ENCODE measurements at regions not wholly inside any gene's neighbourhood (a gene's known extent, or its start where the extent isn't known, plus 50 kb on each side); places are given as distances from the start of the nearest gene placed in this dataset.

- no peak for DNase-seq
Measured at GRCh38 chr2:71887196-71887595, 260.5 kb downstream of the CYP26B1 start.

DNA sequence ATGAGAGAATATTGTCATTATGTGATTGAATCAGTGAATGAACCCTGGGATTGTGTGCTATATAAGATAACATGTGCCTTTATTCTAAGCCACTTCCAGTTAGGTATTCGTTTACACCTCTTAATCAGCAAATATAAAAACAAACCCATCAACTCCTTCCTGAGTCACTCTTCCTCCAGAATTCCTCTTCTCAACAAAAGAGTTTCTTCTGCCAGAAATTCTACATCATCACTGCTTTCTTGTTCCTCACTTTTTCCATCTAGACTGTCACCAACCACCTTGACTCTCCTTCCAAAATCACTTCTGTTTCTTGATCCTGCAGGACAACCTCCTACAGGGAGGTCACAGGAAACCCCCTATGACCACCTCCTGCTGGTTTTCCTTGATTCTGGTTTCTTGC is 261.4 kb downstream of the CYP26B1 start:
- no peak for DNase-seq

DNA sequence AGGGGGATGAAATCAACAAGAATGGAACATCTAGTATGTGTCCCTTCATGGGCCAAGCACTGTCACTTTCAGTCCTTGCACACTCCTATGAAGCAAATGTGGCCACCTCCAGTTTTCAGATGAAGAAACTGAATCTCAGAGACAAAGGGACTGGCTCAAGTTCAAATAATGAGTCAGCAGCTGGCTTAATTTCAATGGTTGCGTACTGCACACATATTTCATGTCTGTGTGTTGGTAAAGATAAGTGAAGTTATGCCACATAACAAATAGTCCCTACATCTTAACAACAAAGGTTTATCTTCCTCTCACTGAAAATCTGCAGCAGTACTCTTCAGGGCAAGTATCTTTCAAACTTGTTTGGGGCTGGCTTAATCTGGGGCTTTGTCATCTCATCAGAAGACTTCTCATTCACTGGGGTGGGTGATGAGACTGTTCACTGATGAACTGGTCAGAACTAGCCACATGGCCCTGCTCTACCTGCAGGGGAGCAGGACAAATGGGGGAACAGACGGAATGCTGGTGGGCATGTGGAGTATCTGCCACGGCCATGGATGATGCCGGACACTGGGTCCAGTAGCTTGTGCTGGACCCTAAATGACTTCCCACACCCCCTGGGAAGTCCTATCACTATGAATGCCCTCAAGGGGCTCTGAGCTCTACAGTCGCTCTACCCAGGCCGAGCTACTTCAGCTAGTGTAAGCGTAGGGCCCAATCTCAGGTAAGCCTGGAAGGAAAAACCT is 263.2 kb downstream of the CYP26B1 start:
- no peak for DNase-seq

- no peak for DNase-seq
Measured at GRCh38 chr2:71882949-71883472, 264.7 kb downstream of the CYP26B1 start.

DNA sequence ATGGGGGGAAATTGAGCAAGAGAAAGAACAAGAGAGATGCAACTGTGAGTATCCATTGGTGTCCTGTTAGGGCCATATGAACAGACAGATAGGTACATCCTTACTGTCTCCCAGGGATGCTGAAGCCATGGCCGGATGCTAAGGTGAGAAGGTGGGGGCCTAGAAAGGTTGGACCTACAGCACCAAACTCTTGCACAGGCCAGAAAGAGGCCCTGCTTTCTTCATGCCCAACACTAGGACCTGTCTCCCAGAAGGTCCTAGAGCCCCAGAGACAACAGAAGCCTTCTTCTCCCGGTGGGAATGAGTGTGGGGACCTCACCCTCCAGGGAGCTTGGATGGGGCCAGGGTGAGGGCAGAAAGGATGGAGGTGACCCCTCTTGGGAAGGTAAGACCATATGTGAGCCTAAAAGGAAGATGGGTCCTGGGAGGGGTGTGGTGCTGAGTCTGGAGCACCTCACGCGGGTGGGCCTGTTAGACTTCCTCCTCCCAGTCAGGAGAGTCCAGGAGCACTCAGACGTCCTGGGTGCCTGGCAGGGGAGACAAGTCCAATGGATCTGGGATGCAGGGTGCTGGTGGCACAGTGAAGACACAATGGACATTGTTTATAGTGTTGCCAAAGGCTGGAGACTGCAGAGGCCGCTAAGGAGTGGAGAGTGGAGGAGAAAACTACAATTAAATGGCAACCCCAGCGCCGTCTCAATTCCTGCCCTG is 265.3 kb downstream of the CYP26B1 start:
- no peak for DNase-seq

DNA sequence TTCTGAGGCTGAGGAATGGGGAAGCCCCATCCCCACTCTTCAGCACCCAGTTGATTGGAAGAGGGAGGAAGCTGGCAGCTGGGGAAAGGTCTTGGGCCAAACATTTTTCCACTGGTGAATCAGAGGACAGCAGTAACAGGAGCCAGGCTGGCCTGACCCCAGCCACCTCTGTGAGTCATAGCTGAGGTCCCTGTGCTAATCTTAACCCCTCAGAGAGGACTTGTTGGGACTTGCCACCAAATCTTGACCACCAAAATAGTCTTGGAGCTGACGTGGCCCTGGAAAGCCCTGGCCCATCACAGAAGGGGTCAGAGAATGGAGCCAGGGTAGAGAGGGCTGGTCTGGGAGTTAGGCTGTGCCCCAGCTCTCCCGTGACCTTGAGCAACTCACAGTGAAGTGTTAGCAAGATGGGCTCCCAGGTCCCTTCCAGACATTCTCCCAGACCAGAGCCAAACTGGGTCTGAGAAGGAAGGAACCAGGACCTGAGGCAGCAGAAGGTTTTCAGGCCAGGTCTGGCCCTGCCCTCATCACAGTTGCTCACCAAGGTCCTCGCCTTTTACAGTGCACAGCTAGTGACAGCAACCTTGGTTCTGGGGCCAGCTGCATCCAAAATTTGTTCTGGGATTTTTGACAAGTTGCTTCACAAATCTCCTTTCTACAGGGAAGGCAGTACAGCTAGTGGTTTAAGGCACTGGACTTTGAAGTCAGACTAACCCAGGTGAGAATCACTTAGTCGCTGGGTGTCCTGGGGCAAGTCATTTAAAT is 266.6 kb downstream of the CYP26B1 start:
- DNase-seq: no peak

- no peak for DNase-seq
Measured at GRCh38 chr2:71880287-71880686, 267.4 kb downstream of the CYP26B1 start.

DNA sequence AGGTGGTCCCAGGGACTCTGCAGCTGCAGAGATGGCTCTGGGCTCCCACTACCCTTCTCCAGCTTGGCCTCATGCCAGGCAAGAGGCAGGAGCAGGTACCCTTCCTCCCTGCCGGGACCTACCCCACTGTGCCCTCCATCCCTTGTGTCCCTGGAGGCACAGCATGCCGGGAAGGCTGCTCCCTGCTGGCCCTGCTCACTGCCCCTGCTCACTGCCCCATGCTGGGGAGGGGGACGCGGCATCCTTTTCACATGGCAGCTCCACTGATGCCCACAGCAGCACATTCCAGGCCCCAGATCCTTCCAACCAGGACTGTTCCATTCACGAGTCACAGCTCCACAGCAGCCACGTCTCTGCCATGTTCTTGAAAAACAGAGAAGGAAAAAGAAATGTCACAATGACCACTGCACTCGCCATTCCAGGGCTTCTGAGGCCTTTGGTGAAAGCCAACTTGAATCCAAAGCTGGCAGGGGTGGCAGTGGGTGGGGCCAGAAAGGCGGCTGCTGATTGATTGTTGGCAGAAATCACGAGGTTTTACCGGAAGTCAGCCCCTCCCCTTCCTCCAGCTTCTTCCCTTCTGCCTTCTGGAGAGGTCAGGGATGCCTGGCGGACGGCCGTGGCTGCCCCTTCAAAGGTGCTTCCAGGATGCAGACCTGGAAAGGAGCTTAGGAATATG is 268.0 kb downstream of the CYP26B1 start:
- DNase-seq: no peak

DNA sequence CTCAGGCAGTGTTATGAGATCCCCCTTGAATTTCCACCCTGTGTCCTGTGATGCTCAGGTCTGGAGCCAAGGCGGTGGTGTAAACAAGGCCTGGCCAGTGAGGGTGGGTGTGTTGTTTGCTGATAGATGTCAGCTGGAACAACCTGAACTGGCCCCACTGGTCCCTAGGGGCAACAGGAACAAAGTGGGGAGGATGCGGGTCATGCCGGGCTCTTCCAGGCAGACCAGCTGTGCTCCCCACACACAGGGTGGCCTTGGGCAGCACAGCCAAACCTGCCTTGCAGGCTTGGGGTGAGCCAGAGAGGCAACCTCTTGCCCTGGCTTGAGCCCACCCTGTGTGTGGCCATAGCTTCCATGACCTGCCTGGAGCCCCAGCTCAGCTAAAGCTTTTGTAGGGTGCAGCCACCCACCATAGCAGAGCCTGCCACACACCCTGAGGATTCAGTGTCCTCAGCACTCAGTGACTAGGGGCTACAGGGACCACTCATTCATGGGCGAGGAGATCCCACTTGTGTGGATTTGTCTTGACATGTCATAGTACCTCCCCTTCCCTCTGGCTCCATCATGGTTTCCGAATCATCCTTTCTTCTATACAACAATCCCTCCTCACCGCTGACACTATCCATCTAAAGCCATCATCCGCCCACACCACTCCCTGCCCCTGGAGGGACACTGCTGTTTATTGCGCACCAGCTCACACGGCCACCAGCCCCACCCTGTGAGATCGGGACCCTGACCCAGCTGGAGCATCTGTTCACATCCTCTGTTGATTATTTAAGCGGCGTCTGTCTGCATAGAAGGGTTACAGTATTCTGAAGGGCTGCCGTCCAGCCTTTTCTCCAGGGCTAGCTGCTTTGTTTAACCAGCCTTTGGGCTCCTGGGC is 268.8 kb downstream of the CYP26B1 start:
- DNase-seq: no peak

DNA sequence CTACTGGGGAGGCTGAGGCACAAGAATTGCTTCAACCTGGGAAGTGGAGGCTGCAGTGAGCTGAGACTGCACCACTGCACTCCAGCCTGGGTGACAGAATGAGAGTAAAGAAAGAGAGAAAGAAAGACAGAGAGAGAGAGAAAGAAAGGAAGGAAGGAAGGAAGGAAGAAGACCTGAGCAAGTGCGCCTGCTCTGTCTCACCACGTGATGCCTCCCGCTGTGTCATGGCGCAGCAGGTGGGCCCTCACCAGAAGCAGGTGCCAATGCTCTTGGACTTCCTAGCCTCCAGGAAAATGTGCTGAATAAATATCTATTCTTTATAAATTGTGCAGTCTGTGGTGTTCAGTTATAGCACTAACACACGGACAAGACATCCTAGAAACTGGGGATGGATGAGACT is 270.0 kb downstream of the CYP26B1 start:
- DNase-seq: no peak

GRCh38 chr2:71876542-71877451 is 270.9 kb downstream of the CYP26B1 start:
- DNase-seq: no peak

DNA sequence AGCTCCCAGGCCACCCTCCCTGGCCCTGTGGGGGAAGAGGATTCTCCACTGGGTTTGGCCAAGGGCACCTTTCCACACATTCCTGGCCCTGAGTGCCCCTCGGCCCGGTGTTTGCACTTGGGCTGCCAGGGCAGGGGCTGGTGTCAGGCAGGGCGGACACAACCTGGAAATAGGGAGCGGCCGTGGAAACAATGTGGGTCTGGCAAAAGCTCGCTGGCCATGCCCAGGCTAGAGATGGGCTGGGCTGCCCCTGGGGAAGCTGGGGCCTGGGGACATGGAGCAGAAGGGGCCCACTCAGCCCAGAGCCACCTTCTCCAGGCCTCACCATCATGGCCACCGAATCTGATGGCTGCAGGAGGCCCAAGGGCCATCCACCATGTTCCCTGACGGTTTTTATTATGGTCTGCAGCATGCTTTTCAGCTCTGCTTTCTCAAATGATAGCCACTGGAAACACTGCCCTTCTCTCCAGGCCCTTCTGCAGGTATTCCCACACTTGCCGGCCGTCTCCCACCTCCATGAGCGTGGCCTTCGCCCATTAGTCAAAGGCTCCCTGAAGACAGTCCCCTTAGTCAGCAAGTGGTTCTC is 275.1 kb downstream of the CYP26B1 start:
- DNase-seq: no peak

- no peak for DNase-seq
Measured at GRCh38 chr2:71865391-71865965, 282.2 kb downstream of the CYP26B1 start.

DNA sequence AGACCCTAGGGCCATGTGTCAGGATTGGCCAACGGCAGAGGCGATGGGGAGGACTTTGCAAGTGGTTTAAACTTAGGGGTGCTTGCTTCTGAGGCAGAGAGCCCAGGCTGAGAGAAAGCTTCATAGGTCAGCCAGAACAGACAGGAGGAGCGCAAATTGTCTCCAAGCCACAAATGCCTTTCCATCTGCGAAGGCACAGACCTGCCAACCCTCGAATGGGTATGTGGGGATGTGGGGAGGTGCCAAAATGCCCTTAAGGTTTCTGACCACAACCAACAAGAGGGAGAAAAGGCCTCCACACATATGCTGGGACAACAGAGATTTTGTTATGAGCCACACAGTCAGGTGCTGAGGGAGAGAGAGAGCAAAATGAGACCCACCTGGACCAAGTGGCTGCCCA is 283.6 kb downstream of the CYP26B1 start:
- DNase-seq: no peak

DNA sequence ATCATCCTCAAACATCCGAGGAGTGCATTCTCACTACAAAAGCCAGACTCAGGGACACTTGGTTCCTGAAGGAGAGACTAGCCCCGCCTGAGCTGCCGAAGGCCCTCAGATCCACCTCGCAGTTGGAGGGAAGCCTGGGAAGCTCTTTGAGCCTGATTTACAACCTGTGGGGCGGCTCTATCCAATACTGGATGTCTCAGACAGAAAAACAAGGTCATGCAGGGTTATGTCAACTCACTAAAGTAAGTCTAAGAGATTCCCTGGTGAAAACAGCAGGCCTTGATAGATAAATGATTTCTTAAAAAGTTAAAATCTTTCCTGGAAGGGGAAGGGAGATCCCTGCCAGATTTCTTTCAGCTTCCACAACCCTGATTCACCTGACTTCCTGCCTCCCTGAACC is 284.3 kb downstream of the CYP26B1 start:
- DNase-seq: no peak

- no peak for DNase-seq
Measured at GRCh38 chr2:71862921-71863320, 284.7 kb downstream of the CYP26B1 start.

DNA sequence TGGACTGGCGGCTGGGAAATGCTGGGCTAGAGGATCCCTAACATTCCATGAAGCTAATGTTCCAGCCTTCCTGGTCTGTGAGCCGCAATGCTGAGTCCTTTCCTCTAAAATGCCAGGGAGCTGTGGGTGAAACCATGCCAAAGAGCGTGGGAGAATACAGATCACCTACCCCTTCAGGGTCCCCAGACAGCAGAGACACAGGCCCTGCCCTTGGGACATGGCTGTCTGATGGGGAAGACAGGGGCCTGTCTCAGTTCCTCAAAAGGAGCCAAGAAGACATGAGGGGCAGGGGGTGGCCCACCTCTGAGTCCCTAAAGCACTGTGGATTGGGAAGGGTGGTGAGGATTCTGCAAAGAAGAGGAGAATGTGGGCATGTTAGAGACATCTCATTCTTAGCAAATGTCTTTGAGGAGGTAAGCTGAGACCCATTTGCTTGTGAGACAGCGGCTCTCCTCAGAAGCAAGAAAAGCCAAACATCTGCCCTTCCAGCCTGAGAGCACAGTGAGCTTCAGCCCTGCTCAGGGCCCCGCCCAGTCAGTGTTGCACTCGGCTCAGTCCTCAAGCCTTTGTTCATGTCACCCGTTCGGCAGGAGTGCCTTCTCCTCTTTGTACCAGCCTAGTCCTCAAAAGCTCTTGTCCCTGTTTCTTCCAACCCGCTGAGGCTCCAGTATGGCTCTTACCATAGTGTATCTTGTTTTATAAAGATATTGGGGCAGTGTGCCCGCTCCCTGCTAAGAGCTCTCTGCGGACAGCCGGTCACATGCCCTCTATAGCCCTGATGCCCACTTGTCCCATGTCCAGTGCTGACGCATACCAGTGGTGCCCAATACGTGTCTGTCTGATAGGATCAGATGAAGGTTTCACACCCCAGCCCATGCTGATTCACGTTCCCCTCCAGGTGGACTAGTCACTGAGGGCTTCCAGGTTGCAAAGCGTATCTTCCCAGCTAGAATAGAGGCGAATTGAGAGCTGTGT is 286.2 kb downstream of the CYP26B1 start:
- no peak for DNase-seq

DNA sequence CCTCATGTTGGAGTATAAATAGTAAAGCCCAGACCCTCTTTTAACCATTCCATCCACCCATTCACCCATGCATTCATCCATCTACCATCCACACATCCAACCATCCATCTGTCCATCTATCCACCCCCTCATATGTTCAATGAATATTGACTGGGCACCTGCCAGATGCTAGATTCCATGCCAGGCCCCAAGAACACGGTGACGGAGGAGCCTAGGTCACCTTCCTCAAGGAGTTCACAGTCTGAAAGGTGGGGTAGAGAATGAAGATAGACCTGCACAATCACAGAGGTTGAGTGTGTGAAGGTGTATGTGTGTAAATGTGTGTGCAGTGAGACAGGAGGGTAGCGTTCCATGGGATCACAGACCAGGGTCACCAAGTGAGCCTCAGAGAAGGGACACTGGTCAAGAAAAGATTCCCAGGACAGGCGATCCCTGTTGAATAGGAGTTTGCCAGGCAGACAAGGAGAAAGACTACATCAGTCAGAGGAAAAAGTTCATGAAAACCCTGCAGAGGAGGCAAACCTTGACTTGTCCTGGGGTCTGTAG is 287.2 kb downstream of the CYP26B1 start:
- DNase-seq: no peak
